Mucosa of rectum (tissue), 2 donors: ENCODE measurements at regions not wholly inside any gene's neighbourhood (a gene's known extent, or its start where the extent isn't known, plus 50 kb on each side); places are given as distances from the start of the nearest gene placed in this dataset.
"Not testable (repeated sequence)": the region's sequence is repeated elsewhere in the genome, so short reads cannot be mapped to it uniquely, and the experiment has no call there.

Experiments used
- H3K27ac ChIP-seq, 2 donors: one replicate each; pipeline ENCODE4 v1.7.0; 2013; ENCODE audit warnings: inconsistent platforms in 2 of 2, low read depth in 2 of 2, low read length in 2 of 2
- H3K27me3 ChIP-seq, 2 donors: one replicate each; pipeline ENCODE4 v1.7.0; 2013; ENCODE audit warnings: low read length in 2 of 2; ENCODE audit not compliant: control insufficient read depth in 2 of 2, insufficient read depth in 2 of 2
- H3K36me3 ChIP-seq, 2 donors: one replicate each; pipeline ENCODE4 v1.7.0; 2013; ENCODE audit warnings: low read length in 2 of 2; ENCODE audit not compliant: control insufficient read depth in 2 of 2, insufficient read depth in 2 of 2
- H3K4me1 ChIP-seq, 2 donors: one replicate each; pipeline ENCODE4 v1.7.0; 2013; ENCODE audit warnings: low read length in 2 of 2, mild to moderate bottlenecking in 1 of 2; ENCODE audit not compliant: control insufficient read depth in 2 of 2, insufficient read depth in 2 of 2
- H3K4me3 ChIP-seq, 2 donors: one replicate each; pipeline ENCODE4 v1.7.0; 2013; ENCODE audit warnings: low read length in 2 of 2
- H3K9ac ChIP-seq, 2 donors: one replicate each; pipeline ENCODE4 v1.7.0; 2013; ENCODE audit warnings: low read length in 2 of 2, low read depth in 1 of 2, mild to moderate bottlenecking in 1 of 2
- H3K9me3 ChIP-seq, 2 donors: one replicate each; pipeline ENCODE4 v1.7.0; 2013; ENCODE audit warnings: low read length in 2 of 2; ENCODE audit not compliant: control insufficient read depth in 2 of 2
- donor health status: healthy.
- donor health status: Normal muscosa, but diverticular disease.

- Histone ChIP-seq H3K9ac (no peak overlapping the region), H3K9me3 (no peaks in the 10 kb centered on the region), H3K4me3 (no peak overlapping the region), H3K36me3 (no peaks in the 10 kb centered on the region), H3K27ac (no peak overlapping the region), H3K27me3 (no peaks in the 10 kb centered on the region), H3K4me1 (no peaks in the 10 kb centered on the region)
These were observed 212.0 kb upstream of the AFF2 start for GRCh38 chrX:148288451-148288850.

DNA sequence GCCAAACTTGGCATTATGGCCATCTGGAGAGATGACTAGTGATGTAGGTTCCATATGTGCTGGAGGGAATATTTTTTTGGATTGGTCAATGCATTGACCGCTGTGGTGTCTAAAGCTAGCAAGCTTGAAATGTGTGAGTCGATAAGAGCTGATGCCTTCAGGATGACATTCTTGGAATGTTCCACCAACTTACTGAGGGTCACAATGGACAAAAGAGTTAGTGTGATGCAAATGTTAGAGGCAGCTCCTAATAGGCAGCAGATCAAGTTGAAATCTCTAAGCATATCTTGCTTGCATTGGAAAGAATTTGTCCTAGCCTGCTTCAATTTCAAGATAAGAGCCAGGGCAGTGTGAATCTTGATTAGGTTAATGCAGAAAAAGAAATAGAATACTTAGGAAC, 210.4 kb upstream of the AFF2 start:
- no peak overlapping the region for H3K4me3 ChIP-seq
- no peaks in the 10 kb centered on the region for H3K9me3 ChIP-seq
- no peak overlapping the region for H3K27ac ChIP-seq
- H3K4me1 ChIP-seq = no peaks in the 10 kb centered on the region
- H3K9ac ChIP-seq = no peak overlapping the region
- no peaks in the 10 kb centered on the region for H3K36me3 ChIP-seq
- no peaks in the 10 kb centered on the region for H3K27me3 ChIP-seq

GRCh38 chrX:148290931-148291330, 209.5 kb upstream of the AFF2 start:
- H3K27me3 ChIP-seq = no peaks in the 10 kb centered on the region
- H3K27ac ChIP-seq = no peak overlapping the region
- H3K4me3 ChIP-seq = no peak overlapping the region
- no peaks in the 10 kb centered on the region for H3K9me3 ChIP-seq
- no peaks in the 10 kb centered on the region for H3K4me1 ChIP-seq
- no peak overlapping the region for H3K9ac ChIP-seq
- H3K36me3 ChIP-seq = no peaks in the 10 kb centered on the region

GRCh38 chrX:148298737-148299136, 201.7 kb upstream of the AFF2 start:
- no peaks in the 10 kb centered on the region for H3K36me3 ChIP-seq
- H3K4me1 ChIP-seq = no peaks in the 10 kb centered on the region
- no peaks in the 10 kb centered on the region for H3K27me3 ChIP-seq
- no peak overlapping the region for H3K27ac ChIP-seq
- H3K4me3 ChIP-seq = no peak overlapping the region
- H3K9me3 ChIP-seq = no peaks in the 10 kb centered on the region
- no peak overlapping the region for H3K9ac ChIP-seq

DNA sequence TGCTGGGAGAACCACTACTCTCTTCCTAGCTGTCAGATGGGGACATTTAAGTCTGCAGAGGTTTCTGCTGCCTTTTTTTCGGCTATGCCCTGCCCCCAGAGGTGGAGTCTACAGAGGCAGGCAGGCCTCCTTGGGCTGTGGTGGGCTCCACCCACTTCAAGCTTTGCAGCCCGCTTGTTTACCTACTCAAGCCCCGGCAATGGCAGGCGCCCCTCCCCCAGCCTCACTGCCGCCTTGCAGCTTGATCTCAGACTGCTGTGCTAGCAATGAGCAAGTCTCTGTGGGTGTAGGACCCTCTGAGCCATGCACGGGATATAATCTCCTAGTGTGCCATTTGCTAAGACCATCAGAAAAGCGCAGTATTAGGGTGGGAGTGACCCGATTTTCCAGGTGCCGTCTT, 195.2 kb upstream of the AFF2 start:
- not testable (repeated sequence) for H3K9me3 ChIP-seq, H3K4me1 ChIP-seq, H3K9ac ChIP-seq, H3K27ac ChIP-seq, H3K4me3 ChIP-seq, H3K36me3 ChIP-seq, H3K27me3 ChIP-seq

GRCh38 chrX:148309413-148309812, 191.0 kb upstream of the AFF2 start:
- no peak overlapping the region for H3K4me3 ChIP-seq
- H3K27ac ChIP-seq = no peak overlapping the region
- no peak overlapping the region for H3K9ac ChIP-seq
- H3K9me3 ChIP-seq = no peaks in the 10 kb centered on the region
- no peaks in the 10 kb centered on the region for H3K27me3 ChIP-seq
- no peaks in the 10 kb centered on the region for H3K4me1 ChIP-seq
- no peaks in the 10 kb centered on the region for H3K36me3 ChIP-seq

DNA sequence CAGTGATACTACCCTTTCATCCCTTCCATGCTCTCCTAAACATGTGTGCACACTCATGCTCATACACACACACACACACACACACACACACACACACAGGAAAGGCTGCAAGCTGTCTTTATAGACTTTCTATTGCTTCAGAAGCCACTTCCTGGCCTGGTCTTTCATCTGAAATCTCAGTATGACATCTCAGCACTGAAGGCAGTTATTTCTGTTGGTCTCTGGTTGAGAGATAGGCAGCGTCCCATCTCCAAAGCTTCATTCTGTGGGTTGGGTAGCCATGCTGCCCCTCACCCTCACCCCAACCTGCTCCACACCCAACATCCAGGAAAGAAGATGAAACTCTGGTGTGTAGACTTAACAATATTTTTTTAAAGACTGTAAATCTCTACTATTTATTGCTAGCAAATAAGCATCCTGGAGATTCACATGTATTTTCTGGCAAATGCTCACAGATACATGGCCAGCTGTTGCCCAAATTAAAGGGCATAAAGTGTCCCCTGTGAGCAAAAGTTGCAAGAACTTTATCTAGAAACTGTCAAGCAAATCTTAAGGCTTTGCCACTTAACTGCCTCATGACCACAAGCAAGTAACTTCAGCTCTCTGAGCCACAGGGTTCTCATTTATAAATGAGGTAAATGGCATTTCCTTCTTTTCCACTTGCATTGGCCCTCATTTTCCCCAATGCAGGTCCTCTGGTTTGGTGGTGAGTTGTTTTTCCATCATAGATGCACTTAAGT, 189.8 kb upstream of the AFF2 start:
- no peaks in the 10 kb centered on the region for H3K27me3 ChIP-seq
- no peak overlapping the region for H3K9ac ChIP-seq
- H3K4me3 ChIP-seq = no peak overlapping the region
- H3K36me3 ChIP-seq = no peaks in the 10 kb centered on the region
- H3K27ac ChIP-seq = no peak overlapping the region
- H3K9me3 ChIP-seq = no peaks in the 10 kb centered on the region
- H3K4me1 ChIP-seq = no peaks in the 10 kb centered on the region

DNA sequence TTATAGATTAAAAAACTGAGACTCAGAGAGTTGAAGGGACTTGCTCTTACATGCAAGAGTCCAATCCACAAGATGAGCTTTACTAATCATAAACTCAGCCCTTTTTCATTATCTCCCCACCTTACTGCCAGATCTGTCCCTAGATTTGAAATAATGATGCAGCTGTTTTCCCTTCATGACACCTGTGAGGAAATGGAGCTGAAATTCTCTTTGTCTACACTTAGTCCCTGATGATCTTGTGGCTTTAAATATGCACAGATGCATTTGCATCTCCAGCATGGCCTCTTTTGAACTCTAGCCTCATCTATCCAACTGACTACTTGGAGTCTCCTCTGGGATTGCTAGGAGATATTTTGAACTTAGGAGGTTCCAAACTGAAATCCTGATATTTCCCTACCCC, 188.9 kb upstream of the AFF2 start:
- Histone ChIP-seq H3K4me3 (no peak overlapping the region), H3K9me3 (no peaks in the 10 kb centered on the region), H3K4me1 (no peaks in the 10 kb centered on the region), H3K27me3 (no peaks in the 10 kb centered on the region), H3K9ac (no peak overlapping the region), H3K27ac (no peak overlapping the region), H3K36me3 (no peaks in the 10 kb centered on the region)

DNA sequence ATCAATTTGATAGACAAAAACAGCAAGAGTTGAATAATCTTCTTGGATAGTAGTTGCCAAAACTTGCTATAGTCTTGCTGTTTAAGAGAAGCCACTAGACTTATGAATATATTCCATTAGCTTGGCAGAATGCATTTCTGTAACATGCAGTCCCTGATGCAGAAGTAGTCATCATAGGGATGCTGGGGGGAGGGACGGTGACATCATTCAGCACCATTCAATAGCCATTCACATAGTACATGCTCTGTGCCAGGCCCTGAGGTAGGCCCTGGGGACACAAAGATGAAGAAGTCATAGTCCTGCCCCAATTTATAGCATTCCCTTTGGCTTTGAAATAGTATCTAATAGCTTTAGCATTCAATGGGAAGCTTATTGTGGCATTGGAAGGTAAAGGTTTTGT, 185.5 kb upstream of the AFF2 start:
- H3K4me1 ChIP-seq = no peaks in the 10 kb centered on the region

DNA sequence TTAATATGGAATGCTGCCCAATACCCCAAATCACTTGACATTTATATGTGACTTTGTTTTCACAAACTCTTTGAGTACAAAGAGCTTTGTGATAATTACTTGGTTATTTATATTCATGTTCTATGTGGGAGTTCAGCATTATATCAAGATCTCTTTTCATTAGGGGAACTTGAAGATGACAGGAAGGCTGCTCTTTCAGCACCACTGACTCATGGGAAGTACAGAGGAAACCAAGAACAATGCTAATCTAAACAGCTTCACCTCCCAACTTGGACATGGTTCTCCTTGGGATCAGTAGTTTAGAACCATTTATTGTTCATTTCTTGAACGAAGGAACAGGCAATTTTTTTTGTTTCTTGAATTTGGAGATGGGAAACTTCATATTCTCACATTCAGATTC, 184.0 kb upstream of the AFF2 start:
- Histone ChIP-seq H3K9me3 (no peaks in the 10 kb centered on the region), H3K9ac (no peak overlapping the region), H3K4me3 (no peak overlapping the region), H3K4me1 (no peaks in the 10 kb centered on the region), H3K27me3 (no peaks in the 10 kb centered on the region), H3K36me3 (no peaks in the 10 kb centered on the region), H3K27ac (no peak overlapping the region)

More for the DNA sequence above, 185.5 kb upstream of the AFF2 start:
- H3K4me3 ChIP-seq = no peak overlapping the region
- no peaks in the 10 kb centered on the region for H3K9me3 ChIP-seq
- no peak overlapping the region for H3K9ac ChIP-seq
- no peaks in the 10 kb centered on the region for H3K27me3 ChIP-seq
- H3K36me3 ChIP-seq = no peaks in the 10 kb centered on the region
- no peak overlapping the region for H3K27ac ChIP-seq

DNA sequence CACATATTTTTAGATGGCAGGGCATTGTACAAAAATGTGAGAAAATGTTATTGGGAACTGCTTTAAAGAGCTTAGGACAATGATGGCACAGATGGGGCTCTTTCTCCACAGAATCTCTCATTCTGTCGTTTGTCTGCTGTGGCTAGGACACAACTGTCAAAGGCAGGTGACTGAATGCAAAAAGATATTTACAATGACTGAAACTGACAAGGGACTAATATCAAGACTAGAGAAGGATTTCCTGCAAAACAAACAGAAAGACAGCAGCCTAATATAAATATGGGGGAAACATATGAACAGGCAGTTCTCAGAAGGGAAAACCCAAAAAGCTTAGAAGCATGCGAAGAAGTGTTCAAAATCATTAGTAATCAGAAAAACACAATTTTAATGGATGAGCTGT, 177.5 kb upstream of the AFF2 start:
- Histone ChIP-seq H3K4me3 (no peak overlapping the region), H3K27me3 (no peaks in the 10 kb centered on the region), H3K27ac (no peak overlapping the region), H3K9ac (no peak overlapping the region), H3K9me3 (no peaks in the 10 kb centered on the region), H3K36me3 (no peaks in the 10 kb centered on the region), H3K4me1 (no peaks in the 10 kb centered on the region)
